HepG2 (cell line): ENCODE measurements at regions not wholly inside any gene's neighbourhood (a gene's known extent, or its start where the extent isn't known, plus 50 kb on each side); places are given as distances from the start of the nearest gene placed in this dataset.

Experiments used
- ATAC-seq: fragments of 200-7000 bp; cut with Tn5 transposase; 3 replicates; pipeline ENCODE4 v1.9.1; 2020; ENCODE audit warnings: mild to moderate bottlenecking, moderate library complexity
- BruUV-seq: library from RNA; stranded (reverse); fragments of 400-500 nt; replicated peaks from 2 replicates; lab custom pipeline; 2021; lab: Mats Ljungman, UMichigan
- CTCF ChIA-PET: fragments of 300-600 bp; formaldehyde crosslinking; extraction: SDS; loops from one replicate; lab custom pipeline; 2021; ENCODE audit warnings: low total read pairs, inconsistent platforms, low intra/inter-chr PET ratio; lab: Yijun Ruan, JAX
- POLR2A ChIA-PET: fragments of 350-600 bp; sonication (Branson Sonifier 250); formaldehyde crosslinking; loops from one replicate; lab custom pipeline; 2020; ENCODE audit warnings: antibody characterized with exemption, inconsistent platforms; lab: Yijun Ruan, JAX
- DNase-seq: peaks from one replicate; pipeline ENCODE4 v3.0.0-alpha.2; 2015; ENCODE audit warnings: low spot score
- FAIRE-seq: peaks from 3 replicates; lab custom pipeline; 2011; peaks lifted over from hg19 to GRCh38; lab: Jason Lieb, UNC
- H2AFZ ChIP-seq: one replicate; pipeline ENCODE4 v1.6.1; 2011; ENCODE audit warnings: low read length, inconsistent platforms
- H3K27ac ChIP-seq: fragments of 300-600 bp; 3 replicates; pipeline ENCODE4 v1.8.0; 2011; ENCODE audit warnings: mixed run types, mild to moderate bottlenecking, mixed read lengths, low read length, inconsistent platforms; ENCODE audit not compliant: insufficient read depth; ENCODE audit errors: extremely low read length
- H3K27me3 ChIP-seq, 2 experiments: fragments of 200-600 bp in 1 of 2; 2 replicates in 1 of 2; 3 replicates in 1 of 2; pipeline versions ENCODE4 v1.6.0 to v1.8.0; 2011; ENCODE audit warnings: low read length in 2 of 2, mild to moderate bottlenecking in 2 of 2, moderate library complexity in 2 of 2, inconsistent platforms in 1 of 2; ENCODE audit not compliant: insufficient read depth in 2 of 2, control insufficient read depth in 1 of 2
- H3K36me3 ChIP-seq, 2 experiments: fragments of 200-600 bp in 1 of 2; replicated peaks in 1 of 2; 2 replicates in 1 of 2; 3 replicates in 1 of 2; pipeline versions ENCODE4 v1.5.1 to v1.8.0; 2011; ENCODE audit warnings: low read length in 2 of 2, inconsistent platforms in 1 of 2; ENCODE audit not compliant: insufficient read depth in 2 of 2, control insufficient read depth in 1 of 2
- H3K4me1 ChIP-seq: 2 replicates; pipeline ENCODE4 v1.5.1; 2012; ENCODE audit warnings: low read length, inconsistent platforms; ENCODE audit not compliant: insufficient read depth
- H3K4me2 ChIP-seq: 2 replicates; pipeline ENCODE4 v1.6.0; 2011; ENCODE audit warnings: low read depth, low read length, inconsistent platforms
- H3K4me3 ChIP-seq, 3 experiments: fragments of 200-600 bp in 1 of 3; sonication (generic), shearing (Covaris generic) in 1 of 3; replicated peaks in 1 of 3; 2 replicates each; pipeline ENCODE4 v1.5.1; 2011 to 2016; ENCODE audit warnings: low read length in 3 of 3, inconsistent platforms in 2 of 3, low read depth in 2 of 3, mild to moderate bottlenecking in 2 of 3, control low read depth in 1 of 3, mixed read lengths in 1 of 3; ENCODE audit not compliant: insufficient read depth in 1 of 3
- H3K79me2 ChIP-seq: one replicate; pipeline ENCODE4 v1.6.1; 2011; ENCODE audit warnings: low read length, inconsistent platforms; ENCODE audit not compliant: insufficient read depth
- H3K9ac ChIP-seq: 2 replicates; pipeline ENCODE4 v1.6.0; 2011; ENCODE audit warnings: mild to moderate bottlenecking, low read depth, low read length, inconsistent platforms; ENCODE audit not compliant: insufficient read depth
- H3K9me3 ChIP-seq: 2 replicates; pipeline ENCODE4 v1.5.1; 2012; ENCODE audit warnings: mild to moderate bottlenecking, low read length
- H4K20me1 ChIP-seq: 2 replicates; pipeline ENCODE4 v1.6.0; 2011; ENCODE audit warnings: inconsistent platforms, mild to moderate bottlenecking, low read length, moderate library complexity; ENCODE audit not compliant: insufficient read depth
- ZBTB42 ChIP-seq: sonication (generic); formaldehyde crosslinking; IDR thresholded peaks from 2 replicates; pipeline ENCODE4 v1.5.0; 2020; ENCODE audit warnings: mild to moderate bottlenecking, missing genetic modification reagents
- ZNF296 ChIP-seq: sonication (generic); formaldehyde crosslinking; conservative IDR thresholded peaks from 2 replicates; pipeline ENCODE4 v1.5.0; 2020; ENCODE audit warnings: mild to moderate bottlenecking, missing genetic modification reagents
- ZNF326 ChIP-seq: sonication (generic); formaldehyde crosslinking; IDR thresholded peaks from 2 replicates; pipeline ENCODE4 v1.4.0; 2020; ENCODE audit warnings: missing genetic modification reagents, borderline replicate concordance
- ZNF337 ChIP-seq: sonication (generic); formaldehyde crosslinking; IDR thresholded peaks from 2 replicates; pipeline ENCODE4 v1.5.1; 2020; ENCODE audit warnings: missing genetic modification reagents, low read depth, mild to moderate bottlenecking, borderline replicate concordance
- ZNF431 ChIP-seq: sonication (generic); formaldehyde crosslinking; IDR thresholded peaks from 2 replicates; pipeline ENCODE4 v1.9.0; 2022; ENCODE audit warnings: missing genetic modification reagents, low read depth, mild to moderate bottlenecking, borderline replicate concordance
- ZNF616 ChIP-seq: sonication (generic); formaldehyde crosslinking; IDR thresholded peaks from 2 replicates; pipeline ENCODE4 v1.5.0; 2020; ENCODE audit warnings: low read depth, mild to moderate bottlenecking, missing genetic modification reagents
- ZNF703 ChIP-seq: sonication (generic); formaldehyde crosslinking; IDR thresholded peaks from 2 replicates; pipeline ENCODE4 v1.5.1; 2020; ENCODE audit warnings: missing genetic modification reagents, mild to moderate bottlenecking, moderate library complexity, borderline replicate concordance
- ZNF709 ChIP-seq: sonication (generic); formaldehyde crosslinking; IDR thresholded peaks from 2 replicates; pipeline ENCODE4 v1.5.0; 2020; ENCODE audit warnings: mild to moderate bottlenecking, missing genetic modification reagents
- ZNF816 ChIP-seq: sonication (generic); formaldehyde crosslinking; IDR thresholded peaks from 2 replicates; pipeline ENCODE4 v1.8.0; 2022; ENCODE audit warnings: missing genetic modification reagents, mild to moderate bottlenecking, borderline replicate concordance
- WGBS: methylation state at CpG from one replicate; pipeline ENCODE4 v1.1.6; 2017; ENCODE audit warnings: low lambda C conversion rate; 5-methylcytosine and 5-hydroxymethylcytosine counted together
- in situ Hi-C: cut with HindIII; loops from 2 replicates; pipeline ENCODE4 v1.10.0; 2017; ENCODE audit warnings: low pct_unique_long_range_greater_than_20kb; ENCODE audit not compliant: extremely low pct_ligation_motif_present
- intact Hi-C: fragments of 100-400 bp; cut with micrococcal nuclease; formaldehyde crosslinking; loops from one replicate; pipeline ENCODE4 v1.10.0; 2022; ENCODE audit not compliant: unreplicated experiment
- TF ChIP-seq, protein P1 (sequence below), 2 experiments: sonication (generic) in 1 of 2; formaldehyde crosslinking in 1 of 2; IDR thresholded peaks; 2 replicates each; pipeline versions ENCODE4 v1.5.1 to v1.6.1; 2011 to 2020; ENCODE audit warnings: borderline replicate concordance in 1 of 2, low read depth in 1 of 2, low read length in 1 of 2, mild to moderate bottlenecking in 1 of 2, missing genetic modification reagents in 1 of 2, moderate library complexity in 1 of 2
- TF ChIP-seq, protein P2 (sequence below): sonication (generic); formaldehyde crosslinking; conservative IDR thresholded peaks from 2 replicates; pipeline ENCODE4 v1.8.0; 2022; ENCODE audit warnings: mild to moderate bottlenecking, moderate library complexity, missing genetic modification reagents

DNA sequence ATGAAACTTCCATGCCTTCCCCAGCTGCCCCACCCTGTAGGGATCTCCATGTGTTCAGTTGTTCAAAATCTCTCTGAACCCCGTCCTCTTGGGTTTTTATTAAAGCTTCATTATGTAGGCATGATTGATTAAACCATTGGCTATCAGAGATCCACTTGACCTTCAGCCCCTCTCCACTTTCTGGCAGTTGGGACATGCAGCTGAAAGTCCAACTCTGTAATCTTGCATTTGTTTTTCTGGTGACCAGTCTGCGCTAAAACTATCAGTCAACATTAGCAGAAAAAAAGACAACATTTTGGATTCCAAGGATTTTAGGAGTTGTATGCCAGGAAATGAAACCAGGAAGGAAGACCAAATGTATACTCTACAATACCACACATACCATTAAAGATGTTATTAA lies 1115.1 kb downstream of the XPNPEP1 start:
- Histone ChIP-seq H2AFZ (no peak overlapping the region), H3K9ac (no peak overlapping the region), H3K36me3 (no peaks in the 10 kb centered on the region), H3K27me3 (no peaks in the 10 kb centered on the region), H4K20me1 (no peaks in the 10 kb centered on the region), H3K27ac (no peak overlapping the region), H3K4me3 (no peak overlapping the region), H3K4me2 (no peak overlapping the region), H3K79me2 (no peaks in the 10 kb centered on the region), H3K4me1 (no peaks in the 10 kb centered on the region), H3K9me3 (peaks cover 94% of the 10 kb centered on the region)
- POLR2A ChIA-PET: no interaction called here
- no peak for ATAC-seq
- TF ChIP-seq ZNF296 (CRISPR knock-in tag) (no peak), ZNF431 (CRISPR knock-in tag) (no peak), ZNF337 (CRISPR knock-in tag) (no peak), ZNF703 (CRISPR knock-in tag) (no peak), ZNF709 (CRISPR knock-in tag) (no peak), ZBTB42 (no peak), ZNF616 (CRISPR knock-in tag) (no peak), ZNF326 (CRISPR knock-in tag) (no peak), ZNF816 (CRISPR knock-in tag) (no peak)
- TF ChIP-seq, protein P1, sequence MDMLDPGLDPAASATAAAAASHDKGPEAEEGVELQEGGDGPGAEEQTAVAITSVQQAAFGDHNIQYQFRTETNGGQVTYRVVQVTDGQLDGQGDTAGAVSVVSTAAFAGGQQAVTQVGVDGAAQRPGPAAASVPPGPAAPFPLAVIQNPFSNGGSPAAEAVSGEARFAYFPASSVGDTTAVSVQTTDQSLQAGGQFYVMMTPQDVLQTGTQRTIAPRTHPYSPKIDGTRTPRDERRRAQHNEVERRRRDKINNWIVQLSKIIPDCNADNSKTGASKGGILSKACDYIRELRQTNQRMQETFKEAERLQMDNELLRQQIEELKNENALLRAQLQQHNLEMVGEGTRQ (IDR thresholded peaks at IDR 0.05; ENCODE audit: low read depth, low read length): no peak
- TF ChIP-seq, protein P1 (CRISPR knock-in tag; IDR thresholded peaks at IDR 0.05; ENCODE audit: borderline replicate concordance): no peak
- TF ChIP-seq, protein P2, sequence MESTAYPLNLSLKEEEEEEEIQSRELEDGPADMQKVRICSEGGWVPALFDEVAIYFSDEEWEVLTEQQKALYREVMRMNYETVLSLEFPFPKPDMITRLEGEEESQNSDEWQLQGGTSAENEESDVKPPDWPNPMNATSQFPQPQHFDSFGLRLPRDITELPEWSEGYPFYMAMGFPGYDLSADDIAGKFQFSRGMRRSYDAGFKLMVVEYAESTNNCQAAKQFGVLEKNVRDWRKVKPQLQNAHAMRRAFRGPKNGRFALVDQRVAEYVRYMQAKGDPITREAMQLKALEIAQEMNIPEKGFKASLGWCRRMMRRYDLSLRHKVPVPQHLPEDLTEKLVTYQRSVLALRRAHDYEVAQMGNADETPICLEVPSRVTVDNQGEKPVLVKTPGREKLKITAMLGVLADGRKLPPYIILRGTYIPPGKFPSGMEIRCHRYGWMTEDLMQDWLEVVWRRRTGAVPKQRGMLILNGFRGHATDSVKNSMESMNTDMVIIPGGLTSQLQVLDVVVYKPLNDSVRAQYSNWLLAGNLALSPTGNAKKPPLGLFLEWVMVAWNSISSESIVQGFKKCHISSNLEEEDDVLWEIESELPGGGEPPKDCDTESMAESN: no peak
- BruUV-seq: no TSS peak
- 2% methylated on average over 2 of the region's 2 CpGs for WGBS
- in situ Hi-C loops (no loop called here), intact Hi-C loops (no loop called here)
- no peak for DNase-seq
- CTCF ChIA-PET: no interaction called here
- no peak for FAIRE-seq
